GM19438 (cell line): ENCODE measurements at regions not wholly inside any gene's neighbourhood (a gene's known extent, or its start where the extent isn't known, plus 50 kb on each side); places are given as distances from the start of the nearest gene placed in this dataset.
"Not testable (repeated sequence)": the region's sequence is repeated elsewhere in the genome, so short reads cannot be mapped to it uniquely, and the experiment has no call there.

Experiments used
- ATAC-seq: cut with Tn5 transposase; IDR thresholded peaks from one replicate; pipeline ENCODE4 v1.9.1; 2021; ENCODE audit warnings: low read depth; ENCODE audit not compliant: unreplicated experiment

DNA sequence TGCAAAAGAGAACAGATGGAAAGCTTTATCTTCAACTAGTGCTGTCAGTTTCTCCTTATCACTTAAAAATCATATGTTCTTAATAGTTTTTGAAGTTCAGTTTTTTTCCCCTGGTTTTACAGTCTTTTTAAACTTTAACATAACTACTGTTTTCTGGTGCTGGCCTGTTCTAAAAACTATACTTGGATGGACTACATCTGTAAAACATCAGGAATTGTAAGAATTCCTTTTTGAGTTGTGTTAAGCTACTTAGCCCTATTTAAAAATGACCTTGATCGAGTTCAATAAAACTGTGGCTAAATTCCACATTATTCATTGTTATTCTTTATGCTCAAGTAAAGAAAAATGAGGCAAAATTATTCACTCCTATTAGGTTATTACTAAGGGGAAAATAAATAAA is 397.7 kb downstream of the NUP35 start:
- ATAC-seq: no peak

- ATAC-seq: no peak
These were observed 398.4 kb downstream of the NUP35 start for GRCh38 chr2:183522489-183523266.

DNA sequence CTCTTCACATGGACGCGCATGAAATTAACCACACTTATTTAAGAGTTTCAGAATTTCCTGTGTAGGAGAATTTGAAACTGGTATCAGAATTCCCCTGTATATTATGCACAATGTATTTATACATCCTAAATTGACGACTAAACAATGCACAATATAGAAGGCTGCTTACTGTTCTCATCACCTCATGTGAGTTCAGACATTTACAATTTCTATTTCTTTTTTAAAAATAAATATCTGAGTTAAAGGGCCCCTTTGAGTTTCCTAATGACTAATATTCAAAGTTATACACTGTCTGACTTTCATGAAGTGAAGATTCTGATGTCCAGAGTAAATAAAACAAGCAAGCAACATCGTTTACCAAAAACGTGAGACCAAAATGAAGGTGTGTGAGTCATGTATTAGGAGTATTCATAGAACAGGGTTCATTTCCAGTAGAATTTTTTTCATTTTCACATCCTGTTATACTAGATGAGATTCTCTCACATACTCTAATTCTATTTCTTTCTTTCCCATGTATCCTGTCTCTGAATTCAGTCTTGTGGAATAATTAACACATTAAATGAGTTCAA is 406.2 kb downstream of the NUP35 start:
- peak; percentile 69 for ATAC-seq

DNA sequence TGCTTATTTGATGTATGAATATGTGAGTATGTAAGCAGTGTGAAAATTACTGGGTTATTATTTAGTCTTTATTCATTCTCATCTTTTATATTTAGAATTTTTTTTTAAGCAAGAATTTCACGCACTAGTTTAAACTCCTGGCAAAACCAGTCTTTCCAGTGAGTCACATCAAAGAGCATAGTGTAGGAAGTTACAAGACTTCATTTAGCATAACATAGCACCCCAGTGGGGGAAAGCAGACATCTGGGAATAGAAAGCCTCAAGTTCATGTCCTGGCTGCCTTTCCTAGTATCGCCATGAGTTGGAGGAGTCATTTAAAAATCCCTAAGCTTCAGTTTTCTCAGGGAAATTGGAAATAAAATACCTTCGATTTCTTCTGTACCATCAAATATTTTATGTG is 408.3 kb downstream of the NUP35 start:
- ATAC-seq: no peak

- ATAC-seq: no peak
These were observed 408.8 kb downstream of the NUP35 start for GRCh38 chr2:183533021-183533420.

- no peak for ATAC-seq
These were observed 412.0 kb downstream of the NUP35 start for GRCh38 chr2:183536290-183536689.

GRCh38 chr2:183536714-183537113 is 412.5 kb downstream of the NUP35 start:
- ATAC-seq: no peak

DNA sequence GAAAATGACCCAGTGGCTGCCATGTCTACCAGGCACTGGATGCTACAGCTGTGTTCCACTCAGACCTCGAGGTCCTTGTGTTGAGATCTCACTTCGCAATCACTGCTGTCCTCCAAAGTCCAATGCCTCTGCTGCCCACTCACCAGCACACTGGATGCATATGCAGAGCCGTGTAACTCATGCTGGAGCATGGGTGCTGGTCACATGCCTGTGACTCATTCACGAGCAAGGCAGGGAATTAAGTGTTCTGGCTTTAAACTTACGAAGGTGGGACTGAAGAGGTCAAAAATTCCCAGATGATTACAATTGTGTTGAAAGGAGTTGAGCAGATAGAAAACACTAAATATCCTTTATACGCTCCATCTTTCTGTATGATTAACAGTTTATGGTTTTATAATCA is 417.5 kb downstream of the NUP35 start:
- ATAC-seq: no peak

GRCh38 chr2:183542606-183543005 is 418.4 kb downstream of the NUP35 start:
- no peak for ATAC-seq

DNA sequence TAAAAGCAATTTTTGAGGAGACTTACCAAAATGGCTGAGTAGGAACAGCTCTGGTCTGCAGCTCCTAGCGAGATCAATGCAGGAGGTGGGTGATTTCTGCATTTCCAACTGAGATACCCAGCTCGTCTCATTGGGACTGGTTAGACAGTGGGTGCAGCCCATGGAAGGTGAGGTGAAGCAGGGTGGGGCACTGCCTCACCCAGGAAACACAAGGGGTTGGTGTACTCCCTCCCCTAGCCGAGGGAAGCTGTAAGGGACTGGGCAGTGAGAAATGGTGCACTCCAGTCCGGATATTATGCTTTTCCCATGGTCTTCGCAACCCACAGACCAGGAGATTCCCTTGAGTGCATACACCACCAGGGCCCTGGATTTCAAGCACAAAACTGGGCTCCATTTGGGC is 419.0 kb downstream of the NUP35 start:
- no peak for ATAC-seq

DNA sequence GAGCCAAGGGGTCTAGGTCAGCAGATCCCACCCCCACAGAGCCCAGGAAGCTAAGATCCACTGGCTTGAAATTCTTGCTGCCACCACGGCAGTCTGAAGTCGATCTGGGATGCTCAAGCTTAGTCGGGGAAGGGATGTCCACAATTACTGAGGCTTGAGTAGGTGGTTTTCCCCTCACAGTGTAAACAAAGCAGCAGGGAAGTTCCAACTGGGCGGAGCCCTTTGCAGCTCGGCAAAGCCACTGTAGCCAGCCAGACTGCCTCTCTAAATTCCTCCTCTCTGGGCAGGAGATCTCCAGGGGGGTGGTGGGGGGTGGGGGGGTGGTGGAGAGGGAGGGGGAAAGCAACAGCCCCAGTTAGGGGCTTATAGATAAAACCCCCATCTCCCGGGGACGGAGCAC is 419.5 kb downstream of the NUP35 start:
- ATAC-seq: peak; percentile 89

GRCh38 chr2:183546560-183547350 is 422.5 kb downstream of the NUP35 start:
- ATAC-seq: not testable (repeated sequence)

- ATAC-seq: no peak
These were observed 428.5 kb downstream of the NUP35 start for GRCh38 chr2:183552716-183553115.

- ATAC-seq: no peak
These were observed 440.5 kb downstream of the NUP35 start for GRCh38 chr2:183564726-183565125.

DNA sequence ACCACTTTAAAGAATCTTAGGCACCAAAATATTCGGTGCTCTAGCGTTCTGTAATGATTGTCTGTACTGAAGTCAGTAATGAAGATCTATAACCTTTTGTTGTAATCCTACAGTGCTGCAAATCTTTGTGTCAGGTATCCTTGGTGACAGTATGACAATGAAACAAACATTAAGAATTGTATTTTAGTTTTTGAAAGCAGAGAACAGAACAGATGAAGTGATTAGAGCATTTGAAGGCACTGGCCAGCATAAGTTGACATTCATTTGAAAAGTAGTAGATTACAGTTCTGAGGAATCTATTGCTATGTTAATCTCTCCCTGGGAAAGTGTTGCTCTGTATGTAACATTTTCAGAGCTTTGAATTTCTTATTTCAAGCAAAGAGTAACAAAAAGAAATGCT is 451.2 kb downstream of the NUP35 start:
- ATAC-seq: no peak

- ATAC-seq: no peak
These were observed 455.4 kb downstream of the NUP35 start for GRCh38 chr2:183579686-183580085.

- no peak for ATAC-seq
These were observed 468.0 kb downstream of the NUP35 start for GRCh38 chr2:183592271-183592670.

DNA sequence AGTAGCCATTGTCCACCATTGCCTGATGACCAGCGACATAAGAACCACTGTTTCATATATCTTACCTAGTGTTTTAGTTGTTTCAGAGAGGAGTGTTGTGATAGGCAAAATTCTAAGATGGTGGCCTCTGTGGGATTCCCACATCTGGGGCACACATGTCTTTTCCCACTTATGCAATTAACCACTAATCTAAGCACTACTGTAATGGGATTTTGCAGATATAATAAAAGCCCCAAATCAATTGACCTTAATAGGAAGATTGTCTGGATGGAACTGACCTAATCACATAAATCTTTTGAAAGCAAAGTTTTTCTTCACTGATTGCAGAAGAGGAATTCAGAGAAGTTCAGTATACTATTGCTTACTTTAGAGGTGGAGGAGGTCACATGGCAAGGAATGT is 469.9 kb downstream of the NUP35 start:
- ATAC-seq: no peak

GRCh38 chr2:183597841-183598240 is 473.6 kb downstream of the NUP35 start:
- ATAC-seq: no peak

GRCh38 chr2:183604065-183604464 is 479.8 kb downstream of the NUP35 start:
- no peak for ATAC-seq

DNA sequence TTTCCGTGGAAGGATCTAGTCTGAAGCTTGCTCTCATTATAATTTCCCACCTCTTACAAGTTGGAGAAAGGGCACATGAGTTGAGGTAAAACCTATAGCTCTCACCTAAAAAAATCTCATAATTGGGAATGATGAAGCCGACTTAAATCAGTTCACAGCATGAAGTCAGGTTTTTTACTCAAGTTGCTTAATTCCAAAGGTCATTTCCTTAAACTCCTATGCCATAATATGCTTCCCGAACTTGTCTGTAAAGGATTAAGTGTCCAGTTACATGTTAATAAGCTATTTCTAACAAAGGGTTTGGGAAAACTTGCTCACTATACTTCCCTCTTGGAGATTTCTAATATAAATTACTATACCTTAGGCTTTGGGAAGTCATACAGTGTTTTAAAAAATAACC is 481.2 kb downstream of the NUP35 start:
- ATAC-seq: no peak
